ENCODE measurements at regions not wholly inside any gene's neighbourhood (a gene's known extent, or its start where the extent isn't known, plus 50 kb on each side); places are given as distances from the start of the nearest gene placed in this dataset.

GRCh38 chr4:41323179-41323578 lies 66.5 kb downstream of the UCHL1 start:
- no peak overlapping the region for H3K27ac ChIP-seq (ENCODE audit: low read depth, low read length)
- no peak overlapping the region for H3K4me3 ChIP-seq (ENCODE audit: insufficient read depth, low read length, poor library complexity, severe bottlenecking)
- no peaks in the 10 kb centered on the region for H3F3A ChIP-seq (ENCODE audit: insufficient read depth)
- H2AFZ ChIP-seq (ENCODE audit: low read depth, low read length, severe bottlenecking): no peak overlapping the region
- no peaks in the 10 kb centered on the region for H3K9me3 ChIP-seq (ENCODE audit: insufficient read depth, low read length)
- no peaks in the 10 kb centered on the region for H3K27me3 ChIP-seq (ENCODE audit: low read length)
- no peaks in the 10 kb centered on the region for H4K20me1 ChIP-seq (ENCODE audit: low read depth, low read length)
- H3K9ac ChIP-seq (ENCODE audit: low read length): no peak overlapping the region
- H3K4me2 ChIP-seq (ENCODE audit: low read depth, low read length, poor library complexity, severe bottlenecking): peak overlapping the region; percentile 7
- TF ChIP-seq EZH2phosphoT487 (conservative IDR thresholded peaks at IDR 0.05; ENCODE audit: low read length) (no peak), CTCF (IDR thresholded peaks at IDR 0.05; ENCODE audit: insufficient read depth, low read length, poor library complexity, severe bottlenecking) (no peak)
- no peaks in the 10 kb centered on the region for H3K9me2 ChIP-seq (replicated peaks; ENCODE audit: insufficient read depth, low read length)
- no peaks in the 10 kb centered on the region for H3K36me3 ChIP-seq (ENCODE audit: low read length)
- no peaks in the 10 kb centered on the region for H3K79me2 ChIP-seq (ENCODE audit: insufficient read depth, low read length)

GRCh38 chr4:41323706-41324105 lies 67.0 kb downstream of the UCHL1 start:
- Histone ChIP-seq H3K27ac (ENCODE audit: low read depth, low read length) (no peak overlapping the region), H3K27me3 (ENCODE audit: low read length) (no peaks in the 10 kb centered on the region), H3K4me3 (ENCODE audit: insufficient read depth, low read length, poor library complexity, severe bottlenecking) (no peak overlapping the region), H3K9me3 (ENCODE audit: insufficient read depth, low read length) (no peaks in the 10 kb centered on the region), H3K9me2 (replicated peaks; ENCODE audit: insufficient read depth, low read length) (no peaks in the 10 kb centered on the region), H4K20me1 (ENCODE audit: low read depth, low read length) (no peaks in the 10 kb centered on the region), H3K36me3 (ENCODE audit: low read length) (no peaks in the 10 kb centered on the region), H3K4me2 (ENCODE audit: low read depth, low read length, poor library complexity, severe bottlenecking) (no peak overlapping the region), H3K9ac (ENCODE audit: low read length) (no peak overlapping the region), H2AFZ (ENCODE audit: low read depth, low read length, severe bottlenecking) (no peak overlapping the region), H3F3A (ENCODE audit: insufficient read depth) (no peaks in the 10 kb centered on the region), H3K79me2 (ENCODE audit: insufficient read depth, low read length) (no peaks in the 10 kb centered on the region)
- TF ChIP-seq EZH2phosphoT487 (conservative IDR thresholded peaks at IDR 0.05; ENCODE audit: low read length) (no peak), CTCF (IDR thresholded peaks at IDR 0.05; ENCODE audit: insufficient read depth, low read length, poor library complexity, severe bottlenecking) (no peak)

- Histone ChIP-seq H3K27ac (ENCODE audit: low read depth, low read length) (no peak overlapping the region), H3K4me3 (ENCODE audit: insufficient read depth, low read length, poor library complexity, severe bottlenecking) (no peak overlapping the region), H3F3A (ENCODE audit: insufficient read depth) (no peaks in the 10 kb centered on the region), H3K79me2 (ENCODE audit: insufficient read depth, low read length) (no peaks in the 10 kb centered on the region), H3K9ac (ENCODE audit: low read length) (no peak overlapping the region), H3K4me2 (ENCODE audit: low read depth, low read length, poor library complexity, severe bottlenecking) (no peak overlapping the region), H3K27me3 (ENCODE audit: low read length) (no peaks in the 10 kb centered on the region), H3K36me3 (ENCODE audit: low read length) (no peaks in the 10 kb centered on the region), H3K9me3 (ENCODE audit: insufficient read depth, low read length) (no peaks in the 10 kb centered on the region), H4K20me1 (ENCODE audit: low read depth, low read length) (no peaks in the 10 kb centered on the region), H2AFZ (ENCODE audit: low read depth, low read length, severe bottlenecking) (no peak overlapping the region), H3K9me2 (replicated peaks; ENCODE audit: insufficient read depth, low read length) (no peaks in the 10 kb centered on the region)
- no peak for TF ChIP-seq EZH2phosphoT487 (conservative IDR thresholded peaks at IDR 0.05; ENCODE audit: low read length)
- no peak for TF ChIP-seq CTCF (IDR thresholded peaks at IDR 0.05; ENCODE audit: insufficient read depth, low read length, poor library complexity, severe bottlenecking)
Measured at GRCh38 chr4:41324861-41325260, 68.1 kb downstream of the UCHL1 start.
